ENCODE measurements at regions not wholly inside any gene's neighbourhood (a gene's known extent, or its start where the extent isn't known, plus 50 kb on each side); places are given as distances from the start of the nearest gene placed in this dataset.

DNA sequence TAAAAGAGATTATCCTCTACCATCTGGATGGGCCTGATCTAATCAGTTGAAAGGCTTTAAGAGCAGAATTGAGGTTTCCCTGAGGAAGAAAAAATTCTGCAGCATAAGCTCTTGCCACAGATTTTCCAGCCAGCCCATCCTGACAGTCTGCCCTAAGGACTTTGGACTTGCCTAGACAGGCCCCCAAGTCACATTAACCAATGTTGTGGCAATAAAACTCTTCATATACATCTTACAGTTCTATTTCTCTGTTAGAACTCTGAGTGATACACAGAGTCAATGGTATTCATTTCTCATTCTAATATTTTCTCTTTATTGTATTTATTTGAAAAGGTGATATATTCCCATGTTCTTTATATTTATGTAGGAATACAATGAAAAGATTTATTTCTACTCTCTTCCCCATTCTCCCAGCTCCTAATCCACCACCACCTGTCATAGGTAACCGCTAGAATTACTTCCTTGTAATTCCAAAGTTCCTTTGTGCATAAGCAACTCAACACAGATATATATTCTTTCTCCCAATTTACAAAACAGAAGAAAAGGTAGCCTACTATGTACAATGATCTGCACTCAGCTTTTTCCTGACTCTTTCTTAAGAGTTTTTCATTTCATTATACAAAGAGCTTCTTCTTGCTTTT is 182.1 kb downstream of the CAPZA3 start:
- H2BK20ac ChIP-seq (ENCODE audit: low read length) = no peak overlapping the region
- H2AFZ ChIP-seq (ENCODE audit: low read length) = no peak overlapping the region
- peaks cover 0 to 5% (median 3%) of the 10 kb centered on the region in 4 experiments; a peak in 3 of 7 replicates for H3K4me1 ChIP-seq (replicated peaks in 1 of 4; ENCODE audit: control insufficient read depth in 3 of 4, insufficient read depth in 4 of 4, low read length in 3 of 4)
- no peak overlapping the region for H4K5ac ChIP-seq (ENCODE audit: insufficient read length, low read depth, low read length)
- FAIRE-seq (no peak), DNase-seq (ENCODE audit: low read depth in 1 of 2, low spot score in 2 of 2) (no peak)
- H3K56ac ChIP-seq (replicated peaks; ENCODE audit: insufficient read length, low read depth, low read length) = no peak overlapping the region
- no peaks in the 10 kb centered on the region for H3K23me2 ChIP-seq (ENCODE audit: low read depth, low read length)
- no peak overlapping the region for H3K9ac ChIP-seq (replicated peaks in 1 of 4; ENCODE audit: extremely low read depth in 1 of 4, low read depth in 3 of 4, low read length in 3 of 4)
- no peak overlapping the region for H2BK12ac ChIP-seq (ENCODE audit: low read depth, low read length)
- no peak overlapping the region for H2BK120ac ChIP-seq (replicated peaks; ENCODE audit: low read depth, low read length)
- no peaks in the 10 kb centered on the region for H3K9me3 ChIP-seq (ENCODE audit: insufficient read depth in 2 of 2, low read depth in 1 of 2, low read length in 1 of 2)
- H3K79me1 ChIP-seq (ENCODE audit: low read depth, low read length) = no peaks in the 10 kb centered on the region
- no peak overlapping the region for H3K23ac ChIP-seq (ENCODE audit: insufficient read length)
- no peaks in the 10 kb centered on the region for H3K27me3 ChIP-seq (replicated peaks in 1 of 4; ENCODE audit: control insufficient read depth in 3 of 4, extremely low read depth in 1 of 4, insufficient read depth in 3 of 4, low read length in 3 of 4)
- H2BK15ac ChIP-seq (ENCODE audit: low read length) = no peak overlapping the region
- no peak overlapping the region for H3K27ac ChIP-seq (ENCODE audit: low read depth, low read length)
- POLR2A ChIA-PET (ENCODE audit: partially characterized antibody) = no interaction called here
- no peak overlapping the region for H3K4me2 ChIP-seq (ENCODE audit: insufficient read depth in 1 of 2, low read depth in 2 of 2, low read length in 2 of 2)
- H3K4ac ChIP-seq (replicated peaks; ENCODE audit: insufficient read length, low read depth, low read length) = no peak overlapping the region
- no peak overlapping the region for H4K8ac ChIP-seq (ENCODE audit: extremely low read depth, insufficient read depth, low read length)
- no peaks in the 10 kb centered on the region for H4K20me1 ChIP-seq (replicated peaks in 1 of 2; ENCODE audit: control insufficient read depth in 1 of 2, insufficient read depth in 2 of 2, low read length in 2 of 2)
- CTCF ChIA-PET (ENCODE audit: partially characterized antibody) = interaction anchor here (0.8 to 0.9 kb wide), 2 partner anchors 13 to 114 kb away, joined by 3 read pairs; no protein-coding TSS in a partner anchor
- no peak overlapping the region for H3K18ac ChIP-seq (ENCODE audit: extremely low read depth, low read length)
- WGBS, 2 experiments (ENCODE audit: extremely low coverage in 1 of 2, insufficient coverage in 1 of 2, insufficient read length in 1 of 2, insufficient replicate concordance in 2 of 2, low coverage in 1 of 2, low lambda C conversion rate in 2 of 2, missing lambda C conversion rate in 1 of 2) = 95% methylated on average over 1 of the region's 1 CpG; no CpG with 5 or more reads in 1 of the 2 experiments
- H2AK5ac ChIP-seq (ENCODE audit: low read depth, low read length) = no peak overlapping the region
- no peak overlapping the region for H2BK5ac ChIP-seq (ENCODE audit: low read depth, low read length)
- H3K79me2 ChIP-seq (ENCODE audit: control insufficient read depth in 1 of 2, insufficient read depth in 2 of 2, low read length in 2 of 2) = no peaks in the 10 kb centered on the region
- no peaks in the 10 kb centered on the region for H3K36me3 ChIP-seq (ENCODE audit: control insufficient read depth in 2 of 4, insufficient read depth in 4 of 4, low read length in 3 of 4)
- H3K4me3 ChIP-seq (ENCODE audit: extremely low read depth in 1 of 4, insufficient read depth in 2 of 4, low read depth in 3 of 4, low read length in 4 of 4) = no peak overlapping the region
- H4K91ac ChIP-seq (replicated peaks; ENCODE audit: insufficient read length, low read length) = no peak overlapping the region
- no peak overlapping the region for H3K14ac ChIP-seq (ENCODE audit: insufficient read length)
- TF ChIP-seq NANOG (IDR thresholded peaks at IDR 0.05; ENCODE audit: insufficient read depth, low read depth, low read length, poor library complexity, severe bottlenecking) (no peak), TBP (IDR thresholded peaks at IDR 0.05; ENCODE audit: low read depth, low read length) (no peak)

All from H1 (cell line).